ENCODE measurements at regions not wholly inside any gene's neighbourhood (a gene's known extent, or its start where the extent isn't known, plus 50 kb on each side); places are given as distances from the start of the nearest gene placed in this dataset.

DNA sequence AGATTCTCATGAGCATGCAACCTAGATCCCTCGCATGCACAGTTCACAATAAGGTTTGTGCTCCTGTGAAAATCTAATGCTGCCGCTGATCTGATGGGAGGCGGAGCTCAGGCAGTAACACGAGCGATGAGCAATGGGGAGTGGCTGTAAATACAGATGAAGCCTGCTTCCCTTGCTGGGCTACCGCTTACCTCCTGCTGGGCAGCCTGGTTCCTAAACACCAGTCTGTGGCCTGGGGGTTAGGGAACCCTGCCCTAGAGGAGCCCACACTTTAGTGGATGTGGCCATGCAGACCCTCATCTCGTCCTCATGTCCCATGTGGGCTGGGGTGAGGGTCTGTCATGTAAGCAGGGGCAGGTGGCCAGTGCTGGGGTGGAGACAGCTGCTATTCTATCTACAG lies 417.6 kb downstream of the GLRX3 start:
- TF ChIP-seq POLR2AphosphoS5 (IDR thresholded peaks at IDR 0.05; ENCODE audit: low read depth, low read length) (no peak), SPI1 (IDR thresholded peaks at IDR 0.05; ENCODE audit: low read depth, low read length) (no peak), TAF1 (IDR thresholded peaks at IDR 0.05; ENCODE audit: low read depth, low read length) (no peak), PAX5 (IDR thresholded peaks at IDR 0.05; ENCODE audit: insufficient read depth, low read length, severe bottlenecking) (no peak), POLR2A (IDR thresholded peaks at IDR 0.05; ENCODE audit: low read depth, low read length) (no peak), POU2F2 (IDR thresholded peaks at IDR 0.05; ENCODE audit: low read depth, low read length) (no peak)
